AG04449 (cell line): ENCODE measurements at regions not wholly inside any gene's neighbourhood (a gene's known extent, or its start where the extent isn't known, plus 50 kb on each side); places are given as distances from the start of the nearest gene placed in this dataset.

Experiments used
- CTCF ChIA-PET: fragments of 350-600 bp; formaldehyde crosslinking; extraction: SDS; loops from one replicate; lab custom pipeline; 2021; ENCODE audit warnings: antibody characterized with exemption; lab: Yijun Ruan, JAX
- POLR2A ChIA-PET: fragments of 400-600, 350-600 bp; formaldehyde crosslinking; extraction: SDS; loops from one replicate; lab custom pipeline; 2020; ENCODE audit warnings: antibody characterized with exemption, inconsistent platforms; lab: Yijun Ruan, JAX
- DNase-seq: peaks from one replicate; pipeline ENCODE4 v3.0.0-alpha.2; 2010; ENCODE audit warnings: low read depth, low spot score
- H3K4me3 ChIP-seq: 2 replicates; pipeline ENCODE4 v1.5.1; 2011; ENCODE audit warnings: low read depth, mild to moderate bottlenecking, control low read depth, low read length
- TF ChIP-seq, protein P1 (sequence below): IDR thresholded peaks from one replicate; pipeline ENCODE4 v1.5.1; 2011; ENCODE audit warnings: mild to moderate bottlenecking, moderate library complexity, low read length, control low read depth, inconsistent platforms; ENCODE audit not compliant: insufficient read depth; ENCODE audit errors: missing control alignments

DNA sequence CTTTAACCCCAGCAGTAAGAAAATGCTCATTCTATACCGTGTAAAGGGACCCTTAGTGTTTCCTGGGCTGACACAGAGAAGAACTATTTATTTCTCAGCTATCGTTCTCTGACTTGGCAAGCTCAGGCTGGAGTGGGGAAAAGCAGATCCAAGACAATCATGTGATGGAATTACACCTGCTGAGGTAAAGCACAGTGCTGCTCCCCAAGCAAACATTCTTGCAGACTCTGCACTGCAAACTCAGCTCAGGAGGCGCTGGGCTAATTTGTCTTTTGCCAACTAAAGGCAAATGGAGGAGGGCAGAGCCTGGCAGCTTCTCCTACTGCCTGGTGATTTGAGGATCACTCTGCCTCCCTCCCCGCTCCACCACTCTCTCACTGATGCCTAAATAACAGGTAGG, 57.8 kb upstream of the FUT8 start:
- CTCF ChIA-PET, result interaction anchor here (1.0 to 1.1 kb wide), 2 partner anchors 11 to 57 kb away, joined by 3 to 4 read pairs; no protein-coding TSS in a partner anchor
- POLR2A ChIA-PET, result no interaction called here
- no peak overlapping the region for H3K4me3 ChIP-seq
- TF ChIP-seq, protein P1, sequence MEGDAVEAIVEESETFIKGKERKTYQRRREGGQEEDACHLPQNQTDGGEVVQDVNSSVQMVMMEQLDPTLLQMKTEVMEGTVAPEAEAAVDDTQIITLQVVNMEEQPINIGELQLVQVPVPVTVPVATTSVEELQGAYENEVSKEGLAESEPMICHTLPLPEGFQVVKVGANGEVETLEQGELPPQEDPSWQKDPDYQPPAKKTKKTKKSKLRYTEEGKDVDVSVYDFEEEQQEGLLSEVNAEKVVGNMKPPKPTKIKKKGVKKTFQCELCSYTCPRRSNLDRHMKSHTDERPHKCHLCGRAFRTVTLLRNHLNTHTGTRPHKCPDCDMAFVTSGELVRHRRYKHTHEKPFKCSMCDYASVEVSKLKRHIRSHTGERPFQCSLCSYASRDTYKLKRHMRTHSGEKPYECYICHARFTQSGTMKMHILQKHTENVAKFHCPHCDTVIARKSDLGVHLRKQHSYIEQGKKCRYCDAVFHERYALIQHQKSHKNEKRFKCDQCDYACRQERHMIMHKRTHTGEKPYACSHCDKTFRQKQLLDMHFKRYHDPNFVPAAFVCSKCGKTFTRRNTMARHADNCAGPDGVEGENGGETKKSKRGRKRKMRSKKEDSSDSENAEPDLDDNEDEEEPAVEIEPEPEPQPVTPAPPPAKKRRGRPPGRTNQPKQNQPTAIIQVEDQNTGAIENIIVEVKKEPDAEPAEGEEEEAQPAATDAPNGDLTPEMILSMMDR, result no peak
- DNase-seq, result no peak

DNA sequence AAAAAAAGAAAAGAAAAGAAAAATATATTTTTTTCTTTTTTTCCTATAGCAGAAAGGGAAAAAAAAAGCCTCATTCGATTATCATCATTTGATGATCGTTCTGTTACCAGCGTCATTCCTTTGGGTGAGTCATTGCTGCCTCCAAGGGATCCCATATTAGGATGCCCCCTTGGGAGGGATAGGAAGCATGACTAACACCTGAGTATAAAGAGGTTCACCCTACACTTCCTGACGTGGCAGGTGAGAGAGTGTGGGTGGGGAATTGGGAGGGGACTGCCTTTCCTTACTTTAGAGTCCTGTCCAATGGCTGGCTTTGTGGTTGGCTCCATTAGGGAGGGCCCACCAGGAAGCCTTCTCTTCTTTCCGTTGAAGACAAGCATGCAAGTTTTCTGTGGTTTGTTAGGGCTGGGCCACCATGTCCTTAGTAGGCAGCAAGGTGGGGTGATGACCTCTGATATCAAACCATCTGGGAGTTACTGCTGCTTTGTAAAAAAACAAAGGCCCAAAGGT, 56.1 kb upstream of the FUT8 start:
- TF ChIP-seq, protein P1, result no peak
- CTCF ChIA-PET, result no interaction called here
- no peak overlapping the region for H3K4me3 ChIP-seq
- POLR2A ChIA-PET, result no interaction called here
- peak; percentile 34 for DNase-seq

DNA sequence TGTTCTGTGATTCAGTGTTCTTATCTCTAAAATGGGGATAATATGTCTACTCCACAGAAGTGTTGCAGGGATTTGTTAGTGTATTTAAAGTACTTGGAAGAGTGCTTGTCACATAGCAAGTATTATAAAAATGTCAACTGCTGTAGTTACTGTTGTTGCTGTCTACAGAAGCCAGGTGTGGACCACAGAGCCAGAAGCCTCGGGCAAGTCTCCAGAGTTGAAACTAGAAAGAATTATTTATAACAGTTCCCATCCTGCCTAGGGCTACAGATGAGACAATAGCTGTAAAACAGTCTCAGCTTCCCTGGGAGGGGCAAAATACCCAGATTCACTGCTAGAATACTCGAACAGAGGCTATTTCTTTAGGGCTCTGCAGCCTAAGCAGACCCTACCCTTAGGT, 55.4 kb upstream of the FUT8 start:
- POLR2A ChIA-PET, result no interaction called here
- TF ChIP-seq, protein P1, result no peak
- H3K4me3 ChIP-seq, result no peak overlapping the region
- no peak for DNase-seq
- CTCF ChIA-PET, result interaction anchor here (1.0 kb wide), 2 partner anchors 15 to 55 kb away, joined by 3 to 8 read pairs; partner anchors contain the start of gene FUT8

DNA sequence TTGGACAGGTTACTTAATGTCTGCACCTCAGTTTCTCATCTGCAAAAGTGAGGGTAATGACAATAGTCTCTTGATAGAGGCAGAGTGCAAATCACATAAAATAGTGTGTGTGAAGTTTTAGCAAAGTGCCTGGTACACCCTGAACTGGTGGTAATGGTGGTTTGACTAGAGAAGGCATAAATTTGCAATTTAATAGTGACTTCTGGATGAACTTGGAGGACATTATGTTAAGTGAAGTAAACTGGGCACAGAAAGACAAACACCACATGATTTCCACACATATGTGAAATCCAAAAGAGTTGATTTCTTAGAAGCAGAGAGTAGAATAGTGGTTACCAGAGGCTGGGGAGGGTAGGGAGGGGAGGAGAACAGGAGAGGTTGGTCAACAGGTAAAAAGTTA, 54.8 kb upstream of the FUT8 start:
- TF ChIP-seq, protein P1, result no peak
- ChIA-PET POLR2A (no interaction called here), CTCF (interaction anchor here (1.0 kb wide), 2 partner anchors 15 to 54 kb away, joined by 3 to 8 read pairs; partner anchors contain the start of gene FUT8)
- H3K4me3 ChIP-seq, result no peak overlapping the region
- DNase-seq, result no peak

DNA sequence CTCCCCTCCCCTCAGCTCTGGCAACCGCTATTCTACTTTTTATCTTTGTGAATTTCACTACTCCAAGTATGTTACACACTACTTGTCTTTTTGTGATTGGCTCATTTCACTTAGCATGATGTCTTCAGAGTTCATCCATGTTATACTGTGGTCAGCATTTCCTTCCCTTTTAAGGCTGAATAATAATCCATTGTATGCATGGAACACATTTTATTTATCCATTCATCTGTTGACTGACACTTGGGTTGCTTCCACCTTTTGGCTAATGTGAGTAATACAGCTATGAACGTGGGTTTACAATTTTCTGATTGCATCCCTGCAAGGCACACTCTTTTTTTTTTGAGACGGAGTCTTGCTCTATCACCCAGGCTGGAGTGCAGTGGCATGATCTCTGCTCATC, 53.0 kb upstream of the FUT8 start:
- no peak overlapping the region for H3K4me3 ChIP-seq
- POLR2A ChIA-PET, result interaction anchor here (0.7 kb wide), 1 partner anchor 138 kb away, joined by 3 read pairs; no protein-coding TSS in a partner anchor
- TF ChIP-seq, protein P1, result no peak
- DNase-seq, result no peak
- CTCF ChIA-PET, result interaction anchor here (1.0 kb wide), 2 partner anchors 10 to 12 kb away, joined by 3 to 4 read pairs; no protein-coding TSS in a partner anchor

DNA sequence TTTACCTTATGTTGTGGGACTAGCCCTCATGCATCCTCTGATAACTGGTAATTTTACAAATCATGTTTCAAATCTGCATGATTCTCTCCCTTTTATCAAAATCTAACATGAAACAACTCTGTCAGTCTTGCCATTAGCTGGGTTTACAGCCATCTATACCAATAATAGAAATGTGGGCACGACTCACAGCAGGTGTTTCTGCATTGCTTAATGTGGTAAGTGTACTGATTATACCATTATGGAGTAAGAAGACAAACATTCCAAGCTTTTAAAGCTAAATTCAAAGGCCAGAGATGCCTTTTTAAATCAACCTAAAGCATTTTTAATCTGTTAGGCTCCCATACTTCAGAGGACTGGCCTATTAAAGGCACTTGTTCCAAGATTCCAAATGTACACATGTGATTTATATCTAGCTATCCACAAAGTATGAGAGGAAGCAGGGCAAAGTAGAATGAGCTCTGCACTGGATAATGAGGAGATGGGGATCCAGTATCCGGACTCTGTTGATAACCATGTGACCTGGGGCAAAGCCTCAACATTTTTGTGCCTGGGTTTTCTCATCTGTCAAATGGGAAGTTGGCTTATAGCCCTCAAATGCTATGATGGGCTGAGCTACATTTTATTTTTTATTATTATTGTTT, 52.3 kb upstream of the FUT8 start:
- ChIA-PET POLR2A (no interaction called here), CTCF (interaction anchor here (1.0 to 1.5 kb wide), 3 partner anchors 11 to 136 kb away, joined by 3 to 4 read pairs (median 3); no protein-coding TSS in a partner anchor)
- TF ChIP-seq, protein P1, result no peak
- H3K4me3 ChIP-seq, result no peak overlapping the region
- DNase-seq, result no peak
